ENCODE measurements at regions not wholly inside any gene's neighbourhood (a gene's known extent, or its start where the extent isn't known, plus 50 kb on each side); places are given as distances from the start of the nearest gene placed in this dataset.

GRCh38 chr18:78402966-78403365 lies 576.7 kb upstream of the SALL3 start:
- TF ChIP-seq ZNF274 (IDR thresholded peaks at IDR 0.05; ENCODE audit: low read depth, low read length), result no peak
- TF ChIP-seq YY1 (IDR thresholded peaks at IDR 0.05; ENCODE audit: insufficient read depth, insufficient read length), result no peak
